BJ (cell line): ENCODE measurements at regions not wholly inside any gene's neighbourhood (a gene's known extent, or its start where the extent isn't known, plus 50 kb on each side); places are given as distances from the start of the nearest gene placed in this dataset.
A peak's percentile ranks its signal among the peaks of the same experiment; 100 is the strongest.

Experiments
- CTCF ChIA-PET: fragments of 350-600 bp; formaldehyde crosslinking; extraction: SDS; loops from one replicate; lab custom pipeline; 2021; ENCODE audit warnings: antibody characterized with exemption, inconsistent platforms; lab: Yijun Ruan, JAX
- POLR2A ChIA-PET: fragments of 300-600 bp; sonication (Branson Sonifier 250); formaldehyde crosslinking; extraction: SDS; loops from one replicate; lab custom pipeline; 2021; ENCODE audit warnings: antibody characterized with exemption; lab: Charles Lee
- DNase-seq: peaks from one replicate; pipeline ENCODE4 v3.0.0-alpha.2; 2011; ENCODE audit warnings: low read depth
- H3K27me3 ChIP-seq: 2 replicates; pipeline ENCODE4 v1.6.0; 2011; ENCODE audit warnings: low read length; ENCODE audit not compliant: control insufficient read depth, insufficient read depth
- H3K36me3 ChIP-seq: 2 replicates; pipeline ENCODE4 v1.5.1; 2011; ENCODE audit warnings: low read length; ENCODE audit not compliant: control insufficient read depth, insufficient read depth
- H3K4me3 ChIP-seq: 2 replicates; pipeline ENCODE4 v1.5.1; 2011; ENCODE audit warnings: low read depth, mild to moderate bottlenecking, control low read depth, low read length
- CTCF ChIP-seq: IDR thresholded peaks from 2 replicates; pipeline ENCODE4 v1.5.1; 2011; ENCODE audit warnings: low read depth, mild to moderate bottlenecking, control low read depth, inconsistent platforms, low read length, moderate library complexity; ENCODE audit not compliant: insufficient read depth

DNA sequence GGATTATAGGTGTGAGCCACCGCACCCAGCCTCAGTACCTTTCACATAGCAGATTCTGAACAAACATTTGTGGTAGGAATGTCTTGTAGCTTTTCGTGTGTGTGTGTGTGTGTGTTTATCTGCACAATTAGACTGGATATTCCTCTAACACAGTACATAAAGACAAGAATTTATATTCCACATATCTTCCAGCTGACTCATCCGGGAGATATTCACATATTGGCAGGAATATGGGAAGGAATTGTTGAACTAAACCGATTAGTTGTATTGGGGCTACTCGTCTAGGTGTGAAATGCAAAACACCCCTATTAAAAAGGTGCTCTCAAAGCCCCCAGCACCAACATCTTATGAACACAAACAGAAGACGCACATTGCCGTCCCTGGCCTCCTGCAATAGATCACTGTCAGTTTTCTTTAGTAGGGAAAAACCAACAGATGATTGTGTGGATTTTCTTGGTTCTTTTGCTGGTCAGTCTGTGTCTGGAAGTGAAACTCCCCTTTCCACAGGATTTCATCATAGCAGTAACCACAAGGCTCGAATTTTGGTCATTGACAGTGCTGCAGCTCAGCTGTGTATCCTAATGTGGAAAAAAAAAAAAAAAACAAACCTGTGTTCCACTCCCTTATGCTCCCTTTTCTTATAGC is 208.5 kb upstream of the ACVR2A start:
- POLR2A ChIA-PET = no interaction called here
- Histone ChIP-seq H3K4me3 (no peak overlapping the region), H3K27me3 (no peaks in the 10 kb centered on the region), H3K36me3 (no peaks in the 10 kb centered on the region)
- peak; percentile 38 for DNase-seq
- CTCF ChIA-PET = no interaction called here
- no peak for TF ChIP-seq CTCF

DNA sequence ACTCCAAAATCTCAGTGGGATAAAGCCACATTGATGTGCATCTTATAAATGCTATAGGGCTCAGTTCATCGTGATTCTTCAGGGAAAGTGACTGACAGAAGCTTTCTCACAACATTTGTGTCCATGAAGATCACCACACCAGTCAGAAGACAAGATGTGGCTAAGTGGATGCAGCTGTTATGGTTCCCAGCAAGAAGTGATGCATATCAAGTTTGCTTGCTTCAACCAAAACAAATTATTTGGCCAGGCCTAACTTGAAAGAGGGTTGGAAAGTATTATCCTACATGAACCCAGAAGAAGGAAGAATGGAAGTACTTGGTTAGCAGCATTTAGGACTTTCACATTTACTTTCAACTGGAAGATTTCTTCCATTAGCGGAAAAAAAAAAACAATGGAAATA is 210.0 kb upstream of the ACVR2A start:
- no peak for TF ChIP-seq CTCF
- no peaks in the 10 kb centered on the region for H3K27me3 ChIP-seq
- no peak for DNase-seq
- CTCF ChIA-PET = no interaction called here
- no peak overlapping the region for H3K4me3 ChIP-seq
- H3K36me3 ChIP-seq = no peaks in the 10 kb centered on the region
- POLR2A ChIA-PET = no interaction called here

GRCh38 chr2:147632198-147632597 is 212.6 kb upstream of the ACVR2A start:
- no peaks in the 10 kb centered on the region for H3K27me3 ChIP-seq
- CTCF ChIA-PET = no interaction called here
- no peak for DNase-seq
- POLR2A ChIA-PET = no interaction called here
- H3K36me3 ChIP-seq = no peaks in the 10 kb centered on the region
- no peak overlapping the region for H3K4me3 ChIP-seq
- no peak for TF ChIP-seq CTCF

GRCh38 chr2:147631294-147631693 is 213.5 kb upstream of the ACVR2A start:
- Histone ChIP-seq H3K36me3 (no peaks in the 10 kb centered on the region), H3K27me3 (no peaks in the 10 kb centered on the region), H3K4me3 (no peak overlapping the region)
- ChIA-PET CTCF (no interaction called here), POLR2A (no interaction called here)
- TF ChIP-seq CTCF = no peak
- no peak for DNase-seq

- Histone ChIP-seq H3K27me3 (no peaks in the 10 kb centered on the region), H3K4me3 (no peak overlapping the region), H3K36me3 (no peaks in the 10 kb centered on the region)
- ChIA-PET CTCF (no interaction called here), POLR2A (no interaction called here)
- no peak for DNase-seq
- no peak for TF ChIP-seq CTCF
These were observed 214.2 kb upstream of the ACVR2A start for GRCh38 chr2:147630585-147630984.
